HG02763 (cell line): ENCODE measurements at regions not wholly inside any gene's neighbourhood (a gene's known extent, or its start where the extent isn't known, plus 50 kb on each side); places are given as distances from the start of the nearest gene placed in this dataset.
"Not testable (repeated sequence)": the region's sequence is repeated elsewhere in the genome, so short reads cannot be mapped to it uniquely, and the experiment has no call there.

ENCODE experiments used
- ATAC-seq: cut with Tn5 transposase; IDR thresholded peaks from one replicate; pipeline ENCODE4 v1.9.1; 2021; ENCODE audit warnings: mild to moderate bottlenecking, moderate library complexity; ENCODE audit not compliant: unreplicated experiment

GRCh38 chr10:106392778-106393177 lies 771.7 kb downstream of the SORCS1 start:
- ATAC-seq = no peak

GRCh38 chr10:106387063-106387462 lies 777.4 kb downstream of the SORCS1 start:
- ATAC-seq = no peak

GRCh38 chr10:106384496-106384895 lies 780.0 kb downstream of the SORCS1 start:
- no peak for ATAC-seq

GRCh38 chr10:106380706-106381105 lies 783.8 kb downstream of the SORCS1 start:
- ATAC-seq = no peak

- ATAC-seq = no peak
Measured at GRCh38 chr10:106378251-106378650, 786.3 kb downstream of the SORCS1 start.

- no peak for ATAC-seq
Measured at GRCh38 chr10:106370751-106371150, 793.8 kb downstream of the SORCS1 start.

GRCh38 chr10:106360870-106361269 lies 803.6 kb downstream of the SORCS1 start:
- no peak for ATAC-seq

- ATAC-seq = no peak
Measured at GRCh38 chr10:106355450-106355849, 809.1 kb downstream of the SORCS1 start.

- no peak for ATAC-seq
Measured at GRCh38 chr10:106348933-106349332, 815.6 kb downstream of the SORCS1 start.

GRCh38 chr10:106347547-106347946 lies 817.0 kb downstream of the SORCS1 start:
- no peak for ATAC-seq

- not testable (repeated sequence) for ATAC-seq
Measured at GRCh38 chr10:106343539-106343938, 821.0 kb downstream of the SORCS1 start.

- no peak for ATAC-seq
Measured at GRCh38 chr10:106341356-106341755, 823.1 kb downstream of the SORCS1 start.

GRCh38 chr10:106338486-106338885 lies 826.0 kb downstream of the SORCS1 start:
- no peak for ATAC-seq

- no peak for ATAC-seq
Measured at GRCh38 chr10:106336874-106337273, 827.6 kb downstream of the SORCS1 start.

GRCh38 chr10:106327747-106328146 lies 836.8 kb downstream of the SORCS1 start:
- ATAC-seq = no peak

GRCh38 chr10:106320876-106321275 lies 843.6 kb downstream of the SORCS1 start:
- ATAC-seq = no peak

GRCh38 chr10:106320078-106320477 lies 844.4 kb downstream of the SORCS1 start:
- ATAC-seq = no peak

- ATAC-seq = no peak
Measured at GRCh38 chr10:106317554-106317953, 847.0 kb downstream of the SORCS1 start.

- ATAC-seq = no peak
Measured at GRCh38 chr10:106313041-106313440, 851.5 kb downstream of the SORCS1 start.

GRCh38 chr10:106312087-106312486 lies 852.4 kb downstream of the SORCS1 start:
- ATAC-seq = no peak

- no peak for ATAC-seq
Measured at GRCh38 chr10:106311590-106311989, 852.9 kb downstream of the SORCS1 start.

- no peak for ATAC-seq
Measured at GRCh38 chr10:106310596-106310995, 853.9 kb downstream of the SORCS1 start.

GRCh38 chr10:106309376-106309775 lies 855.1 kb downstream of the SORCS1 start:
- no peak for ATAC-seq

- no peak for ATAC-seq
Measured at GRCh38 chr10:106308284-106308683, 856.2 kb downstream of the SORCS1 start.
